Progenitor cell of endocrine pancreas (in vitro differentiated cells): ENCODE measurements at regions not wholly inside any gene's neighbourhood (a gene's known extent, or its start where the extent isn't known, plus 50 kb on each side); places are given as distances from the start of the nearest gene placed in this dataset.

Experiments used
- DNase-seq: peaks from one replicate; pipeline ENCODE4 v3.0.0; 2021; ENCODE audit warnings: low spot score; ENCODE audit not compliant: unreplicated experiment
- H3K27ac Mint-ChIP-seq: 2 replicates; pipeline ENCODE4 v1.8.0; 2021; ENCODE audit warnings: mild to moderate bottlenecking, moderate library complexity, mixed read lengths
- H3K27me3 Mint-ChIP-seq: 2 replicates; pipeline ENCODE4 v1.8.0; 2021; ENCODE audit warnings: mixed read lengths
- H3K36me3 Mint-ChIP-seq: 2 replicates; pipeline ENCODE4 v1.8.0; 2022; ENCODE audit warnings: mixed read lengths; ENCODE audit not compliant: insufficient read depth
- H3K4me1 Mint-ChIP-seq: 2 replicates; pipeline ENCODE4 v1.8.0; 2021; ENCODE audit warnings: low read depth, mixed read lengths
- H3K4me3 Mint-ChIP-seq: 2 replicates; pipeline ENCODE4 v1.8.0; 2021; ENCODE audit warnings: low read depth, mild to moderate bottlenecking, moderate library complexity, mixed read lengths
- H3K9me3 Mint-ChIP-seq: 2 replicates; pipeline ENCODE4 v1.8.0; 2021; ENCODE audit warnings: low read depth, mixed read lengths
- CTCF ChIP-seq: fragments of 200-600 bp; sonication (generic); IDR thresholded peaks from one replicate; pipeline ENCODE4 v1.5.0; 2021; ENCODE audit warnings: antibody characterized with exemption, mild to moderate bottlenecking; ENCODE audit not compliant: unreplicated experiment

DNA sequence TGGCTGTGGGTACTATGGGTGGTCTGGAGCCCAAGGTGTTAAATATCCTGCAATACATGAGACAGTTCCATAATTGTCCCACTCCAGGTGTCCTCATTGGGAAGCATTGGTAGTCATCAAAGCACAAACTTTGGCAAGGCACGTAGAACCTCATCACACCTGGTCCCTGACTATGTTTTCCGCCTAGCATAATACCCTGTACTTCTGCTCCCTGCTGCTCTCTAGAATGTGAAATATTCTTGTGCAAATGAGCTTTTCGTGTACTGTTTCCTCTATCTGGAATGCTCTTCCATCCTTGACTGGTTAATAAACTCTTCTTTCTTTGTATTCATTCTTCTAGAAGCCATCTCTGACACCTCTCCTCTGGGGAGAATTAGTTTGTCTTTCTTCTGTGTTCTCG is 103.2 kb downstream of the EBLN2 start:
- H3K4me3 Mint-ChIP-seq: no peak overlapping the region
- H3K4me1 Mint-ChIP-seq: no peaks in the 10 kb centered on the region
- H3K36me3 Mint-ChIP-seq: no peaks in the 10 kb centered on the region
- H3K9me3 Mint-ChIP-seq: peaks cover 7% of the 10 kb centered on the region
- TF ChIP-seq CTCF: no peak
- H3K27me3 Mint-ChIP-seq: peaks cover 8% of the 10 kb centered on the region
- DNase-seq: no peak
- no peak overlapping the region for H3K27ac Mint-ChIP-seq

GRCh38 chr3:73175698-73176097 is 114.2 kb downstream of the EBLN2 start:
- Mint-ChIP-seq H3K4me1 (no peaks in the 10 kb centered on the region), H3K4me3 (no peak overlapping the region), H3K36me3 (no peaks in the 10 kb centered on the region), H3K27me3 (no peaks in the 10 kb centered on the region), H3K9me3 (no peaks in the 10 kb centered on the region), H3K27ac (no peak overlapping the region)
- no peak for TF ChIP-seq CTCF
- no peak for DNase-seq

- Mint-ChIP-seq H3K4me3 (no peak overlapping the region), H3K36me3 (no peaks in the 10 kb centered on the region), H3K27ac (no peak overlapping the region), H3K27me3 (no peaks in the 10 kb centered on the region), H3K9me3 (no peaks in the 10 kb centered on the region), H3K4me1 (no peaks in the 10 kb centered on the region)
- DNase-seq: no peak
- TF ChIP-seq CTCF: no peak
Observed at GRCh38 chr3:73176941-73177340, 115.5 kb downstream of the EBLN2 start.

- Mint-ChIP-seq H3K27ac (no peak overlapping the region), H3K27me3 (peaks cover 3% of the 10 kb centered on the region)
- no peak for TF ChIP-seq CTCF
Observed at GRCh38 chr3:73177827-73178226, 116.4 kb downstream of the EBLN2 start.

DNA sequence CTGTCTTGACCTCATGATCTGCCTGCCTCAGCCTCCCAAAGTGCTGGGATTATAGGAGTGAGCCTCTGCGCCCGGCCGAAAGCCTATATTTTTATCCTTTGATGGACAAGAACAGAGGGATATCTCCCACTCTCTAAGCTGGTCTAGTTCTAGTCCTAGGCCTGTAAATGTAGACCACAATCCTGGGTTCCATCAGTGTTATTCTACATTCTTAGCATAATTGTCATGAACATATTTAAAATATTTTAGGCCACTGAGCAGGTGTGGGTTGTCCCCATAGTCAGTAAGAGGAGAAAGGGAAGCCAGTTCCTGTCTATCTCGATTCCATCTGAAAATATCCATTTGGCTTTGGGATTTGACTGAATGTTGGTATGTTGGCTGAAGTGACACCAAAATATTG is 118.1 kb downstream of the EBLN2 start:
- no peaks in the 10 kb centered on the region for H3K36me3 Mint-ChIP-seq

More at GRCh38 chr3:73177827-73178226, 116.4 kb downstream of the EBLN2 start:
- no peaks in the 10 kb centered on the region for H3K36me3 Mint-ChIP-seq
- H3K4me3 Mint-ChIP-seq: no peak overlapping the region
- H3K9me3 Mint-ChIP-seq: no peaks in the 10 kb centered on the region
- DNase-seq: no peak
- no peaks in the 10 kb centered on the region for H3K4me1 Mint-ChIP-seq

More for the DNA sequence above, 118.1 kb downstream of the EBLN2 start:
- Mint-ChIP-seq H3K4me3 (no peak overlapping the region), H3K4me1 (no peaks in the 10 kb centered on the region), H3K27ac (no peak overlapping the region), H3K27me3 (peaks cover 6% of the 10 kb centered on the region), H3K9me3 (no peaks in the 10 kb centered on the region)
- no peak for TF ChIP-seq CTCF
- no peak for DNase-seq
